GM12875 (cell line): ENCODE measurements at regions not wholly inside any gene's neighbourhood (a gene's known extent, or its start where the extent isn't known, plus 50 kb on each side); places are given as distances from the start of the nearest gene placed in this dataset.
"Not testable (repeated sequence)": the region's sequence is repeated elsewhere in the genome, so short reads cannot be mapped to it uniquely, and the experiment has no call there.

Source experiments
- H3K4me3 ChIP-seq: one replicate; pipeline ENCODE4 v1.5.1; 2011; ENCODE audit warnings: low read depth, low read length, control low read depth
- CTCF ChIP-seq: IDR thresholded peaks from 2 replicates; pipeline ENCODE4 v1.5.1; 2011; ENCODE audit warnings: low read depth, mild to moderate bottlenecking, control low read depth, inconsistent platforms, low read length, moderate library complexity, borderline replicate concordance; ENCODE audit not compliant: insufficient read depth

- no peak for TF ChIP-seq CTCF
- no peak overlapping the region for H3K4me3 ChIP-seq
Observed at GRCh38 chr4:124123721-124124120, 588.8 kb downstream of the ANKRD50 start.

- not testable (repeated sequence) for H3K4me3 ChIP-seq
Observed at GRCh38 chr4:124131324-124131723, 581.2 kb downstream of the ANKRD50 start.

DNA sequence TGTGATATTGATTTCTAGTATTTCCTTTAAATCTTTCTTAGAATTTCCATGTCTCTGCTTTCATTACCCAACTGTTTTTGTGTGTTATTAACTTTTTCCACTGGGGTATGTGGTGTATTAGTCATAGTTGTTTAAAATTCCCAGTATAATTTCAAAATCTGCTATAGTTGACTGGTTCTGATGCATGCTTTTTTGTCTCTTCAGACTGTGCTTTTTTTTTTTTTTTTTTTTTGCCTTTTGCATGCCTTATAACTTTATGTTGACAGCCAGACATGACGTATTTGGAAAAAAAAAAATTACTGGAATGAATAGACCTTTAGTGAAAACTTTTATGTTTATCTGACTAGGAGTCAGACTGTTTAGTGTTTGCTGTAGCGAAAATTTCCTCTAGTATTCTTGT is 580.4 kb downstream of the ANKRD50 start:
- no peak overlapping the region for H3K4me3 ChIP-seq
- no peak for TF ChIP-seq CTCF

- no peak for TF ChIP-seq CTCF
- H3K4me3 ChIP-seq, result no peak overlapping the region
Observed at GRCh38 chr4:124133753-124134152, 578.8 kb downstream of the ANKRD50 start.

DNA sequence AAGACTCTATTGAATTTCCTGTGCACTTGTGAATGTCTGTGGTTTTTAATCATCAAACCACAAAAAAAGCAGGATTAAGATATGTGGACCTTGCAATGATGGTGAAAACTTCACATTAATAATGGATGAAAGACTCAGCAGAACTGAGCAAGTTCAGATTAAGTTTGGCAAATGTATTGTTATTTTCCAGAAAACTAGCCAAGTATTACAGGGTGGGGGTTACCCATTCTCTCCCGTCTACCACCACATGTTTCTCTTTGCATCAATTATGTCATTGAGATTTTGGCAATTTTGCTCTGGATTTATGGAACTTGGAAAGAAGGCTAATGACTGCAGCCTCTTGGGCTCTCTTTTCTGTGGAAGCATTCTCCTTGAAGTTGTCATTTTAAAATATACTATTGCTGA is 577.1 kb downstream of the ANKRD50 start:
- H3K4me3 ChIP-seq, result no peak overlapping the region
- TF ChIP-seq CTCF, result no peak

GRCh38 chr4:124139044-124139443 is 573.5 kb downstream of the ANKRD50 start:
- no peak overlapping the region for H3K4me3 ChIP-seq
- TF ChIP-seq CTCF, result no peak

DNA sequence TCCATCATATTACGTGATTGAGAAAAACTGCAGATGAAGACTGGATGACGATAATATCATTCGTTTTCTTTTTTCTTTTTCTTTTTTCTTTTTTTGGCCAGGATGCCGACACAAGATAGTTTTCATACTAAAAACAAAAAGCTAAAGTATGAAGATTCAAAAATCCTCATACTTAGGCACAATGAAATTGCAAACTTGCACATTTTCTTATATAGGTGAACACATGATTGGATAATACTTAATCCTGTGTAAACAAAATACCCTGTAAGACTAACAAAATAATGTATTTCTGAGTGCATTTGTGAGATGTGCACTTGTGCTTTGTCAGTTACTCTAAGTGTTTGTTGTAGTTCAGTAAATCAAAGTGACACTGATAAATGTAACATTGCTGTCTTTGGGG is 568.9 kb downstream of the ANKRD50 start:
- TF ChIP-seq CTCF, result no peak
- no peak overlapping the region for H3K4me3 ChIP-seq

DNA sequence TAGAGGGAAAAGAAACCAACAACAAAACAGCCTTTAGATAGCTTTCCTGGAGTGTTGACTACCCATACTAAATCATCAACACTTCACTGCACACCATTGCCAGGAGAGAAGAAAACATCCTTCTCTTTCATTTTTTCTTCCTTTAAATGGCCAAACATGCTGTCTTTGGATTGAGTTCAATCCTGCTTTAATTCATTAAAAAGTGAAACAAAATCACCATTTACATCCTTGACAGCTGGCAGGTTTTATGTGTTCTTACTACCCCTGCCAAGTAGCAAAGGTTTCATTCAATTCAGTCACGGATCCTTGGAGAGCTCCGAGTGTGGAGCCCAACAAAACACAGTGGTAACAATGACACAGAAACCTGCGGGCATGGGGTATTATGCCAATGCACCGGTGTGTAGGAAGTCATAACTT is 568.3 kb downstream of the ANKRD50 start:
- no peak for TF ChIP-seq CTCF

More for the DNA sequence above, 568.3 kb downstream of the ANKRD50 start:
- H3K4me3 ChIP-seq, result no peak overlapping the region
